HepG2 (cell line): ENCODE measurements at regions not wholly inside any gene's neighbourhood (a gene's known extent, or its start where the extent isn't known, plus 50 kb on each side); places are given as distances from the start of the nearest gene placed in this dataset.

Source experiments
- ATAC-seq: fragments of 200-7000 bp; cut with Tn5 transposase; 3 replicates; pipeline ENCODE4 v1.9.1; 2020; ENCODE audit warnings: mild to moderate bottlenecking, moderate library complexity
- BruUV-seq: library from RNA; stranded (reverse); fragments of 400-500 nt; replicated peaks from 2 replicates; lab custom pipeline; 2021; lab: Mats Ljungman, UMichigan
- CTCF ChIA-PET: fragments of 300-600 bp; formaldehyde crosslinking; extraction: SDS; loops from one replicate; lab custom pipeline; 2021; ENCODE audit warnings: low total read pairs, inconsistent platforms, low intra/inter-chr PET ratio; lab: Yijun Ruan, JAX
- POLR2A ChIA-PET: fragments of 350-600 bp; sonication (Branson Sonifier 250); formaldehyde crosslinking; loops from one replicate; lab custom pipeline; 2020; ENCODE audit warnings: antibody characterized with exemption, inconsistent platforms; lab: Yijun Ruan, JAX
- DNase-seq: peaks from one replicate; pipeline ENCODE4 v3.0.0-alpha.2; 2015; ENCODE audit warnings: low spot score
- FAIRE-seq: peaks from 3 replicates; lab custom pipeline; 2011; peaks lifted over from hg19 to GRCh38; lab: Jason Lieb, UNC
- H2AFZ ChIP-seq: one replicate; pipeline ENCODE4 v1.6.1; 2011; ENCODE audit warnings: low read length, inconsistent platforms
- H3K27ac ChIP-seq: fragments of 300-600 bp; 3 replicates; pipeline ENCODE4 v1.8.0; 2011; ENCODE audit warnings: mixed run types, mild to moderate bottlenecking, mixed read lengths, low read length, inconsistent platforms; ENCODE audit not compliant: insufficient read depth; ENCODE audit errors: extremely low read length
- H3K27me3 ChIP-seq, 2 experiments: fragments of 200-600 bp in 1 of 2; 2 replicates in 1 of 2; 3 replicates in 1 of 2; pipeline versions ENCODE4 v1.6.0 to v1.8.0; 2011; ENCODE audit warnings: low read length in 2 of 2, mild to moderate bottlenecking in 2 of 2, moderate library complexity in 2 of 2, inconsistent platforms in 1 of 2; ENCODE audit not compliant: insufficient read depth in 2 of 2, control insufficient read depth in 1 of 2
- H3K36me3 ChIP-seq, 2 experiments: fragments of 200-600 bp in 1 of 2; replicated peaks in 1 of 2; 2 replicates in 1 of 2; 3 replicates in 1 of 2; pipeline versions ENCODE4 v1.5.1 to v1.8.0; 2011; ENCODE audit warnings: low read length in 2 of 2, inconsistent platforms in 1 of 2; ENCODE audit not compliant: insufficient read depth in 2 of 2, control insufficient read depth in 1 of 2
- H3K4me1 ChIP-seq: 2 replicates; pipeline ENCODE4 v1.5.1; 2012; ENCODE audit warnings: low read length, inconsistent platforms; ENCODE audit not compliant: insufficient read depth
- H3K4me2 ChIP-seq: 2 replicates; pipeline ENCODE4 v1.6.0; 2011; ENCODE audit warnings: low read depth, low read length, inconsistent platforms
- H3K4me3 ChIP-seq, 3 experiments: fragments of 200-600 bp in 1 of 3; sonication (generic), shearing (Covaris generic) in 1 of 3; replicated peaks in 1 of 3; 2 replicates each; pipeline ENCODE4 v1.5.1; 2011 to 2016; ENCODE audit warnings: low read length in 3 of 3, inconsistent platforms in 2 of 3, low read depth in 2 of 3, mild to moderate bottlenecking in 2 of 3, control low read depth in 1 of 3, mixed read lengths in 1 of 3; ENCODE audit not compliant: insufficient read depth in 1 of 3
- H3K79me2 ChIP-seq: one replicate; pipeline ENCODE4 v1.6.1; 2011; ENCODE audit warnings: low read length, inconsistent platforms; ENCODE audit not compliant: insufficient read depth
- H3K9ac ChIP-seq: 2 replicates; pipeline ENCODE4 v1.6.0; 2011; ENCODE audit warnings: mild to moderate bottlenecking, low read depth, low read length, inconsistent platforms; ENCODE audit not compliant: insufficient read depth
- H3K9me3 ChIP-seq: 2 replicates; pipeline ENCODE4 v1.5.1; 2012; ENCODE audit warnings: mild to moderate bottlenecking, low read length
- H4K20me1 ChIP-seq: 2 replicates; pipeline ENCODE4 v1.6.0; 2011; ENCODE audit warnings: inconsistent platforms, mild to moderate bottlenecking, low read length, moderate library complexity; ENCODE audit not compliant: insufficient read depth
- CBX1 ChIP-seq: IDR thresholded peaks from one replicate; pipeline ENCODE4 v1.6.1; 2016; ENCODE audit warnings: antibody characterized with exemption, low read depth
- GATAD2A ChIP-seq: IDR thresholded peaks from 2 replicates; pipeline ENCODE4 v1.6.1; 2016
- HDAC2 ChIP-seq: sonication (generic); formaldehyde crosslinking; IDR thresholded peaks from 2 replicates; pipeline ENCODE4 v1.4.0; 2020; ENCODE audit warnings: missing genetic modification reagents
- HNRNPK ChIP-seq: fragments of 200-400 bp; formaldehyde crosslinking; IDR thresholded peaks from 2 replicates; pipeline ENCODE4 v1.6.1; 2018; ENCODE audit warnings: low read length, low read depth, moderate library complexity, mild to moderate bottlenecking; ENCODE audit not compliant: poor library complexity, severe bottlenecking
- KDM5A ChIP-seq: fragments of 200-600 bp; sonication (generic); IDR thresholded peaks from 2 replicates; pipeline ENCODE4 v1.7.0; 2018; ENCODE audit warnings: antibody characterized with exemption, mild to moderate bottlenecking, low read length, borderline replicate concordance
- NR2F1 ChIP-seq, 2 experiments: fragments of 450-650 bp in 1 of 2; formaldehyde crosslinking in 1 of 2; IDR thresholded peaks; 2 replicates each; pipeline versions ENCODE4 v1.5.0 to v1.6.1; 2016 to 2020; ENCODE audit warnings: mild to moderate bottlenecking in 1 of 2, missing compliant biosample characterization in 1 of 2, missing genetic modification reagents in 1 of 2, moderate library complexity in 1 of 2
- PRMT3 ChIP-seq: sonication (generic); formaldehyde crosslinking; IDR thresholded peaks from 2 replicates; pipeline ENCODE4 v1.8.1; 2022; ENCODE audit warnings: low read depth, mild to moderate bottlenecking, moderate library complexity, missing genetic modification reagents, borderline replicate concordance
- RFX1 ChIP-seq: fragments of 450-650 bp; IDR thresholded peaks from 2 replicates; pipeline ENCODE4 v1.6.1; 2017
- ZNF124 ChIP-seq: sonication (generic); formaldehyde crosslinking; IDR thresholded peaks from 2 replicates; pipeline ENCODE4 v1.4.0; 2020; ENCODE audit warnings: missing genetic modification reagents
- ZNF530 ChIP-seq: sonication (generic); formaldehyde crosslinking; IDR thresholded peaks from 2 replicates; pipeline ENCODE4 v1.5.0; 2020; ENCODE audit warnings: low read depth, mild to moderate bottlenecking, missing genetic modification reagents
- ZNF616 ChIP-seq: sonication (generic); formaldehyde crosslinking; IDR thresholded peaks from 2 replicates; pipeline ENCODE4 v1.5.0; 2020; ENCODE audit warnings: low read depth, mild to moderate bottlenecking, missing genetic modification reagents
- ZNF691 ChIP-seq: sonication (generic); formaldehyde crosslinking; IDR thresholded peaks from 2 replicates; pipeline ENCODE4 v1.4.0; 2020; ENCODE audit warnings: missing genetic modification reagents, low read depth, mild to moderate bottlenecking, borderline replicate concordance
- ZNF879 ChIP-seq: sonication (generic); formaldehyde crosslinking; IDR thresholded peaks from 2 replicates; pipeline ENCODE4 v1.8.1; 2023; ENCODE audit warnings: missing genetic modification reagents
- ZSCAN20 ChIP-seq: sonication (generic); formaldehyde crosslinking; IDR thresholded peaks from 2 replicates; pipeline ENCODE4 v1.4.0; 2020; ENCODE audit warnings: missing genetic modification reagents, mild to moderate bottlenecking, borderline replicate concordance
- in situ Hi-C: cut with HindIII; loops from 2 replicates; pipeline ENCODE4 v1.10.0; 2017; ENCODE audit warnings: low pct_unique_long_range_greater_than_20kb; ENCODE audit not compliant: extremely low pct_ligation_motif_present
- intact Hi-C: fragments of 100-400 bp; cut with micrococcal nuclease; formaldehyde crosslinking; loops from one replicate; pipeline ENCODE4 v1.10.0; 2022; ENCODE audit not compliant: unreplicated experiment

- in situ Hi-C loops: no loop called here
- FAIRE-seq (no peak), ATAC-seq (no peak), DNase-seq (no peak)
- Histone ChIP-seq H3K27me3 (no peaks in the 10 kb centered on the region), H3K79me2 (no peaks in the 10 kb centered on the region), H3K4me3 (no peak overlapping the region), H3K36me3 (no peaks in the 10 kb centered on the region), H3K4me2 (no peak overlapping the region), H3K9ac (no peak overlapping the region), H3K9me3 (no peaks in the 10 kb centered on the region), H2AFZ (no peak overlapping the region), H3K4me1 (no peaks in the 10 kb centered on the region), H4K20me1 (no peaks in the 10 kb centered on the region), H3K27ac (no peak overlapping the region)
- TF ChIP-seq ZNF124 (CRISPR knock-in tag): no peak
- TF ChIP-seq HNRNPK: no peak
- TF ChIP-seq ZNF616: no peak
- TF ChIP-seq ZNF530 (CRISPR knock-in tag): no peak
- no peak for TF ChIP-seq GATAD2A
- intact Hi-C loops: no loop called here
- ChIA-PET POLR2A (no interaction called here), CTCF (no interaction called here)
- BruUV-seq: no TSS peak
Measured at GRCh38 chr2:188042412-188042811, 249.3 kb upstream of the GULP1 start.

- Histone ChIP-seq H3K4me3 (no peak overlapping the region), H3K9ac (no peak overlapping the region), H3K4me2 (no peak overlapping the region), H3K4me1 (no peaks in the 10 kb centered on the region), H4K20me1 (no peaks in the 10 kb centered on the region), H2AFZ (no peak overlapping the region), H3K79me2 (no peaks in the 10 kb centered on the region), H3K27me3 (no peaks in the 10 kb centered on the region), H3K36me3 (no peaks in the 10 kb centered on the region), H3K9me3 (no peaks in the 10 kb centered on the region), H3K27ac (no peak overlapping the region)
- FAIRE-seq (no peak), ATAC-seq (no peak), DNase-seq (no peak)
- no TSS peak for BruUV-seq
- intact Hi-C loops (no loop called here), in situ Hi-C loops (no loop called here)
- no peak for TF ChIP-seq PRMT3
- no peak for TF ChIP-seq ZSCAN20 (CRISPR knock-in tag)
- no peak for TF ChIP-seq NR2F1 (CRISPR knock-in tag; IDR thresholded peaks at IDR 0.05)
- TF ChIP-seq KDM5A: no peak
- no peak for TF ChIP-seq CBX1
- TF ChIP-seq ZNF691: no peak
- no peak for TF ChIP-seq ZNF879 (CRISPR knock-in tag)
- TF ChIP-seq RFX1: no peak
- TF ChIP-seq HDAC2 (CRISPR knock-in tag): no peak
- ChIA-PET POLR2A (no interaction called here), CTCF (no interaction called here)
Measured at GRCh38 chr2:188045016-188045415, 246.7 kb upstream of the GULP1 start.
